A673 (cell line): ENCODE measurements at regions not wholly inside any gene's neighbourhood (a gene's known extent, or its start where the extent isn't known, plus 50 kb on each side); places are given as distances from the start of the nearest gene placed in this dataset.

ENCODE experiments used
- CTCF ChIP-seq: fragments of 300-800, 200-600 bp; sonication (generic); conservative IDR thresholded peaks from 2 replicates; pipeline ENCODE4 v1.5.1; 2017; ENCODE audit warnings: low read depth, mild to moderate bottlenecking, antibody characterized with exemption, low read length, moderate library complexity, mixed read lengths
- EZH2 ChIP-seq: fragments of 200-600 bp; sonication (generic); IDR thresholded peaks from 2 replicates; pipeline ENCODE4 v1.6.1; 2017; ENCODE audit warnings: borderline replicate concordance, low read depth, mild to moderate bottlenecking, mixed read lengths, antibody characterized with exemption, low read length; ENCODE audit not compliant: poor library complexity, severe bottlenecking

DNA sequence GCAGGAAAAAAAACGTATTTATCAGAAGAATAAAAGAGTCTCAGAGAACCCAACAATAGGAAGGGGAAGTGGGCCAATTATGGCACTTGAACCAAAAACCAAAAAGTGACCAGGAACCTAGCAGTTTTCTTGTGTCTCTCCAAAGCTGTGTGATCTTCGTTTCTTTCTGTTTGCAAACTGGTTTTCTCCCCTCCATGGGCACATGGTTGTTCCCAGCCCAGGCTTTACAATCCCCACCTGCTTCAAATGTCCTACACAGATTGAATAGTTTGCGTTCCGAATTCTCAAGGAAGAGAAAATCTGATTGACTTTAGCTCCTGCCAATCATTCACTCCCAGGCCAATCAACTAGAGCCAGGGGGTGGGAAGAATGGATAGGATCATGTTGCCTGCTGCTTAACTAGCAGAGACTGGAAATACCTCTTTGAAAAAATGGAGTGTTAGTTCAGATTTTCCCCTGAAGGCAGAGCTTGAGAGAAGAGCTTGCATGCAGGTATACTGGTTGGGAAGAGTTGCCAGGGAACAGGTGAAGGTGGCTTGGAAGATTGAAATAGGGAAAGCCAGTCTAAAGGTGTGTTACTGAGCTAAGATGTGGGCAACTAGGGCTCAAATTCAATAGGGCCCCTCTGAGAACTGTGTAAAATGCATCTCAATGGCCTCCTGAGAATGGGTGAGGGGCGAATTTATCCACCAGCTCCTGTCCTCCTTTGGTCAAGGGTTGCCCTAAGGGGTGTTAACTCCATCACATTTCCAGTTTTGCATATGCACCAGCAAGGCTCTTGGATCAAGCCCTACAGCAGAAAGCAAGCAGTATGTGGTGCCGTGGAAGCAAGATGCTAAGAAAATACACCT, 106.4 kb upstream of the SRRM4 start:
- TF ChIP-seq CTCF (no peak), EZH2 (no peak)
